Sciatic nerve (tissue), 2 donors: ENCODE measurements at regions not wholly inside any gene's neighbourhood (a gene's known extent, or its start where the extent isn't known, plus 50 kb on each side); places are given as distances from the start of the nearest gene placed in this dataset.
"Not testable (repeated sequence)": the region's sequence is repeated elsewhere in the genome, so short reads cannot be mapped to it uniquely, and the experiment has no call there.

Experiments
- ATAC-seq: fragments of 200-7000 bp; cut with Tn5 transposase; one replicate; pipeline ENCODE4 v1.9.1; 2020; ENCODE audit warnings: mild to moderate bottlenecking, moderate library complexity
- DNase-seq: peaks from one replicate; pipeline ENCODE4 v3.0.0-alpha.2; 2020; ENCODE audit warnings: low spot score
- intact Hi-C: fragments of 100-400 bp; cut with DNase I; formaldehyde crosslinking; loops from one replicate; pipeline ENCODE4 v1.14.2; 2022
- donor health status: DM: no; HTN: no; CAD: no.
- donor health status: DM: no; HTN: no; CAD: no.

- no peak for DNase-seq
- no peak for ATAC-seq
- intact Hi-C loops = no loop called here
These were observed 85.2 kb downstream of the FDX1 start for GRCh38 chr11:110514967-110515366.

GRCh38 chr11:110517381-110517780, 87.6 kb downstream of the FDX1 start:
- DNase-seq, intact Hi-C loops, ATAC-seq: not testable (repeated sequence)

- ATAC-seq (peak; percentile 84), DNase-seq (no peak)
- intact Hi-C loops = no loop called here
These were observed 89.2 kb downstream of the FDX1 start for GRCh38 chr11:110518809-110519514.

DNA sequence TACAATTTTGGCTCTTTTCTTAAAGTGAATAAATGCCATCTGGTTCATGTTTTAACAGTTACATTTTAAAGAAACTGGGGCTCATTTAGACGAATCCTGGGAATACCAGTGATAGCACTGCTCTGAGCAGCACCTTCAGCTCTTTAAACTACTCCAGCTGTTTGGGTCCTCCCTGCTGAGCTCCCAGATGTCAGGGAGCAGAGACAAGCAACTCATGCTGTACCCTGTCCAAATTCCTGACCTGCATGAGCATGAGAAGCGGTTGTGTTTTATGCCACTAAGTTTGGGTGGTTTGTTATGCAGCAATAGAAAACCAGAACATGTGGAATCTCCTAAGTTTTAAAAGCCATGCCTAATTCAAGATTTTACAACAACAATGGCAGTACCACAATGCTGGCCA, 90.0 kb downstream of the FDX1 start:
- intact Hi-C loops = no loop called here
- peak; percentile 27 for ATAC-seq
- no peak for DNase-seq

- DNase-seq = no peak
- intact Hi-C loops = no loop called here
- ATAC-seq = no peak
These were observed 92.7 kb downstream of the FDX1 start for GRCh38 chr11:110522471-110522870.

DNA sequence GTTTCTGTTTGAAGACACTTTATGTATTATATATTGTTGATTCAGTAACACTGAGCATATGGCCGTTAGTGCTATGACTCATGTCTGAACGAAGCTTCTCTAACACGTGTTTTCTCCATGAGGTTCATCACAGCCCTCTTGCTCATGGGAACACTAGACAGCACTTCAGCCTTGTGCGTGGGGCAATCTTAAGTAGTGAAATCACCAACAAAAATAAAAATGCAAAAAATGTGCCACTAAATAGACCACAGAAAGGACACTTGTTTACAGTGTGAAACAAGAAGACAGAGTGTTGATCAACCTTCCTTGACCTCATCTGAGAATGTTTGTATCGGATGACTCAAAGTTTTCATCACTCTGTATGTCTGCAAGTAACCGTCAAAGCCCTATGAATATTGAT, 94.5 kb downstream of the FDX1 start:
- no peak for ATAC-seq
- intact Hi-C loops = no loop called here
- no peak for DNase-seq

GRCh38 chr11:110525883-110526282, 96.1 kb downstream of the FDX1 start:
- intact Hi-C loops = no loop called here
- DNase-seq (peak; percentile 86), ATAC-seq (peak; percentile 96)

DNA sequence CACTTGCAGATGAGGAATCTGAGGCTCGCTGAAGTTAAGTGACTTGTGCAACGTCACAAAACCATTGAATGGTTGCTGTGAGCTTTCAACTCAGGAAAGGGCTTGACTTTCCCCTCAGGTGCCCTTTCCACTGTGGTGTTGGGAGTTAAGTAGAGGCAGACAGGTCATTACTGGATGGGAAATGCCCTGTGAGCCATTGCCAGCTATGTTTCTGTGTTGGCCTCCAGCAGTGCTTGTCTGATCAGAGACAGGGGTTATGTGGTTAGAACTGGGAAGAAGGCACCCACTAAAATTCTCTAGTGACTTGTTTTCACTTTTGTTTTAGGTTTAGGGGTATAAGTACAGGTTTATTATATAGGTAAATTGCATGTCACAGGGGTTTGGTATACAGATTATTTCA, 96.6 kb downstream of the FDX1 start:
- intact Hi-C loops = no loop called here
- no peak for DNase-seq
- no peak for ATAC-seq
